Sigmoid colon (tissue), 6 donors: ENCODE measurements at regions not wholly inside any gene's neighbourhood (a gene's known extent, or its start where the extent isn't known, plus 50 kb on each side); places are given as distances from the start of the nearest gene placed in this dataset.

Experiments
- DNase-seq: peaks from one replicate; pipeline ENCODE4 v3.0.0-alpha.2; 2019
- H3K27ac ChIP-seq, 4 donors: fragments of 200-600 bp; sonication (generic); one replicate each; pipeline ENCODE4 v1.5.1; 2016 to 2019; ENCODE audit warnings: mild to moderate bottlenecking in 1 of 4
- H3K27me3 ChIP-seq, 3 donors: fragments of 200-600 bp; sonication (generic); one replicate each; pipeline ENCODE4 v1.5.1; 2019; ENCODE audit warnings: mild to moderate bottlenecking in 1 of 3
- H3K36me3 ChIP-seq, 4 donors: fragments of 200-600 bp; sonication (generic); one replicate each; pipeline ENCODE4 v1.5.1; 2016 to 2019
- H3K4me1 ChIP-seq, 4 donors: fragments of 200-600 bp; sonication (generic); one replicate each; pipeline ENCODE4 v1.5.1; 2017 to 2019
- H3K4me3 ChIP-seq, 4 donors: fragments of 200-600 bp; sonication (generic); one replicate each; pipeline ENCODE4 v1.5.1; 2017 to 2019; ENCODE audit warnings: mild to moderate bottlenecking in 2 of 4, moderate library complexity in 1 of 4
- H3K9me3 ChIP-seq, 4 donors: fragments of 200-600 bp in 3 of 4; sonication (generic) in 3 of 4; one replicate each; pipeline versions ENCODE4 v1.5.1 to v1.6.1; 2013 to 2019
- CTCF ChIP-seq, 4 experiments: fragments of 450-650 bp in 3 of 4; fragments of 200-600 bp in 1 of 4; IDR thresholded peaks; one replicate each; pipeline ENCODE4 v1.5.1; 2016 to 2019; ENCODE audit warnings: antibody characterized with exemption in 4 of 4, mild to moderate bottlenecking in 3 of 4, moderate library complexity in 2 of 4
- EP300 ChIP-seq, 4 donors: sonication (generic); formaldehyde crosslinking; IDR thresholded peaks; one replicate each; pipeline ENCODE4 v1.6.1; 2017; ENCODE audit warnings: antibody characterized with exemption in 4 of 4
- POLR2A ChIP-seq, 2 donors: fragments of 450-650 bp; IDR thresholded peaks; one replicate each; pipeline ENCODE4 v1.6.1; 2016; ENCODE audit warnings: antibody characterized with exemption in 2 of 2, mild to moderate bottlenecking in 2 of 2, moderate library complexity in 2 of 2
- POLR2AphosphoS5 ChIP-seq, 4 donors: sonication (generic); formaldehyde crosslinking; IDR thresholded peaks; one replicate each; pipeline ENCODE4 v1.6.1; 2017; ENCODE audit warnings: antibody characterized with exemption in 4 of 4
- WGBS, 2 donors: extraction: QIAGEN DNeasy Blood & Tissue Kit; methylation state at CpG; one replicate each; pipeline ENCODE4 v1.1.7; 2013; 5-methylcytosine and 5-hydroxymethylcytosine counted together
- intact Hi-C: fragments of 100-400 bp; cut with DNase I; formaldehyde crosslinking; loops from one replicate; pipeline ENCODE4 v1.15.1; 2023
- donor health status: healthy with polysubstance abuse.
- donor health status: healthy.

- Histone ChIP-seq H3K4me1 (no peaks in the 10 kb centered on the region), H3K27ac (no peak overlapping the region), H3K9me3 (no peaks in the 10 kb centered on the region), H3K27me3 (no peaks in the 10 kb centered on the region), H3K4me3 (no peak overlapping the region), H3K36me3 (peaks cover 0 to 50% (median 9%) of the 10 kb centered on the region in 4 donors)
- no peak for TF ChIP-seq POLR2AphosphoS5 (IDR thresholded peaks at IDR 0.05)
- no peak for TF ChIP-seq POLR2A (IDR thresholded peaks at IDR 0.05)
- no peak for TF ChIP-seq EP300 (IDR thresholded peaks at IDR 0.05)
- TF ChIP-seq CTCF (IDR thresholded peaks at IDR 0.05) = no peak
- intact Hi-C loops = no loop called here
- DNase-seq = no peak
- WGBS, 2 donors = 96 to 98% methylated on average over 3 of the region's 3 CpGs
Measured at GRCh38 chr4:122232633-122233032, 80.5 kb downstream of the BLTP1 start.

- Histone ChIP-seq H3K4me1 (no peaks in the 10 kb centered on the region), H3K27me3 (no peaks in the 10 kb centered on the region), H3K9me3 (no peaks in the 10 kb centered on the region), H3K36me3 (peaks cover under 1 to 57% (median 10%) of the 10 kb centered on the region in 4 donors), H3K27ac (no peak overlapping the region), H3K4me3 (no peak overlapping the region)
- 87 to 88% methylated on average over 3 of the region's 3 CpGs for WGBS, 2 donors
- TF ChIP-seq CTCF (IDR thresholded peaks at IDR 0.05) (no peak), EP300 (IDR thresholded peaks at IDR 0.05) (no peak), POLR2A (IDR thresholded peaks at IDR 0.05) (no peak), POLR2AphosphoS5 (IDR thresholded peaks at IDR 0.05) (no peak)
- no peak for DNase-seq
- intact Hi-C loops = no loop called here
Measured at GRCh38 chr4:122234686-122235085, 82.6 kb downstream of the BLTP1 start.

GRCh38 chr4:122243785-122244184, 91.7 kb downstream of the BLTP1 start:
- 91 to 97% methylated on average over 4 of the region's 4 CpGs for WGBS, 2 donors
- H3K9me3 ChIP-seq = no peaks in the 10 kb centered on the region
- no peak overlapping the region for H3K27ac ChIP-seq
- H3K4me1 ChIP-seq = no peaks in the 10 kb centered on the region
- H3K27me3 ChIP-seq = no peaks in the 10 kb centered on the region
- no peak overlapping the region for H3K4me3 ChIP-seq
- TF ChIP-seq POLR2A (IDR thresholded peaks at IDR 0.05) (no peak), EP300 (IDR thresholded peaks at IDR 0.05) (no peak), POLR2AphosphoS5 (IDR thresholded peaks at IDR 0.05) (no peak), CTCF (IDR thresholded peaks at IDR 0.05) (no peak)
- H3K36me3 ChIP-seq = peaks cover 4 to 83% (median 11%) of the 10 kb centered on the region in 4 donors
- intact Hi-C loops = no loop called here
- no peak for DNase-seq

- peaks cover 3 to 78% (median 9%) of the 10 kb centered on the region in 4 donors for H3K36me3 ChIP-seq
- WGBS, 2 donors = 81 to 82% methylated on average over 3 of the region's 3 CpGs
- intact Hi-C loops = no loop called here
Measured at GRCh38 chr4:122244764-122245163, 92.6 kb downstream of the BLTP1 start.

More at GRCh38 chr4:122244764-122245163, 92.6 kb downstream of the BLTP1 start:
- Histone ChIP-seq H3K27ac (no peak overlapping the region), H3K9me3 (no peaks in the 10 kb centered on the region), H3K4me1 (no peaks in the 10 kb centered on the region), H3K4me3 (no peak overlapping the region), H3K27me3 (no peaks in the 10 kb centered on the region)
- DNase-seq = no peak
- TF ChIP-seq POLR2AphosphoS5 (IDR thresholded peaks at IDR 0.05) (no peak), EP300 (IDR thresholded peaks at IDR 0.05) (no peak), CTCF (IDR thresholded peaks at IDR 0.05) (no peak), POLR2A (IDR thresholded peaks at IDR 0.05) (no peak)
